Sigmoid colon (tissue), 6 donors: ENCODE measurements at regions not wholly inside any gene's neighbourhood (a gene's known extent, or its start where the extent isn't known, plus 50 kb on each side); places are given as distances from the start of the nearest gene placed in this dataset.
A peak's percentile ranks its signal among the peaks of the same experiment; 100 is the strongest.

Experiments
- DNase-seq: peaks from one replicate; pipeline ENCODE4 v3.0.0-alpha.2; 2019
- H3K27ac ChIP-seq, 4 donors: fragments of 200-600 bp; sonication (generic); one replicate each; pipeline ENCODE4 v1.5.1; 2016 to 2019; ENCODE audit warnings: mild to moderate bottlenecking in 1 of 4
- H3K27me3 ChIP-seq, 3 donors: fragments of 200-600 bp; sonication (generic); one replicate each; pipeline ENCODE4 v1.5.1; 2019; ENCODE audit warnings: mild to moderate bottlenecking in 1 of 3
- H3K36me3 ChIP-seq, 4 donors: fragments of 200-600 bp; sonication (generic); one replicate each; pipeline ENCODE4 v1.5.1; 2016 to 2019
- H3K4me1 ChIP-seq, 4 donors: fragments of 200-600 bp; sonication (generic); one replicate each; pipeline ENCODE4 v1.5.1; 2017 to 2019
- H3K4me3 ChIP-seq, 4 donors: fragments of 200-600 bp; sonication (generic); one replicate each; pipeline ENCODE4 v1.5.1; 2017 to 2019; ENCODE audit warnings: mild to moderate bottlenecking in 2 of 4, moderate library complexity in 1 of 4
- H3K9me3 ChIP-seq, 4 donors: fragments of 200-600 bp in 3 of 4; sonication (generic) in 3 of 4; one replicate each; pipeline versions ENCODE4 v1.5.1 to v1.6.1; 2013 to 2019
- CTCF ChIP-seq, 4 experiments: fragments of 450-650 bp in 3 of 4; fragments of 200-600 bp in 1 of 4; IDR thresholded peaks; one replicate each; pipeline ENCODE4 v1.5.1; 2016 to 2019; ENCODE audit warnings: antibody characterized with exemption in 4 of 4, mild to moderate bottlenecking in 3 of 4, moderate library complexity in 2 of 4
- EP300 ChIP-seq, 4 donors: sonication (generic); formaldehyde crosslinking; IDR thresholded peaks; one replicate each; pipeline ENCODE4 v1.6.1; 2017; ENCODE audit warnings: antibody characterized with exemption in 4 of 4
- POLR2A ChIP-seq, 2 donors: fragments of 450-650 bp; IDR thresholded peaks; one replicate each; pipeline ENCODE4 v1.6.1; 2016; ENCODE audit warnings: antibody characterized with exemption in 2 of 2, mild to moderate bottlenecking in 2 of 2, moderate library complexity in 2 of 2
- POLR2AphosphoS5 ChIP-seq, 4 donors: sonication (generic); formaldehyde crosslinking; IDR thresholded peaks; one replicate each; pipeline ENCODE4 v1.6.1; 2017; ENCODE audit warnings: antibody characterized with exemption in 4 of 4
- WGBS, 2 donors: extraction: QIAGEN DNeasy Blood & Tissue Kit; methylation state at CpG; one replicate each; pipeline ENCODE4 v1.1.7; 2013; 5-methylcytosine and 5-hydroxymethylcytosine counted together
- intact Hi-C: fragments of 100-400 bp; cut with DNase I; formaldehyde crosslinking; loops from one replicate; pipeline ENCODE4 v1.15.1; 2023
- donor health status: healthy with polysubstance abuse.
- donor health status: healthy.

- no peak for DNase-seq
- no peaks in the 10 kb centered on the region for H3K27me3 ChIP-seq
- no peak for TF ChIP-seq CTCF (IDR thresholded peaks at IDR 0.05)
- no peak for TF ChIP-seq POLR2AphosphoS5 (IDR thresholded peaks at IDR 0.05)
- no peak for TF ChIP-seq POLR2A (IDR thresholded peaks at IDR 0.05)
- no peak for TF ChIP-seq EP300 (IDR thresholded peaks at IDR 0.05)
- no peaks in the 10 kb centered on the region for H3K36me3 ChIP-seq
- no peak overlapping the region for H3K4me3 ChIP-seq
- H3K4me1 ChIP-seq, result no peaks in the 10 kb centered on the region
- H3K9me3 ChIP-seq, result no peaks in the 10 kb centered on the region
- 92 to 96% methylated on average over 3 of the region's 3 CpGs for WGBS, 2 donors
- H3K27ac ChIP-seq, result no peak overlapping the region
- intact Hi-C loops, result no loop called here
Measured at GRCh38 chr2:9156483-9156882, 50.1 kb upstream of the ASAP2 start.

- intact Hi-C loops, result no loop called here
- Histone ChIP-seq H3K4me1 (no peaks in the 10 kb centered on the region), H3K27ac (peak overlapping the region in 1 of 4 donors; percentile 18), H3K9me3 (no peaks in the 10 kb centered on the region), H3K27me3 (no peaks in the 10 kb centered on the region), H3K36me3 (no peaks in the 10 kb centered on the region), H3K4me3 (no peak overlapping the region)
- no peak for TF ChIP-seq POLR2AphosphoS5 (IDR thresholded peaks at IDR 0.05)
- WGBS, 2 donors, result 93 to 96% methylated on average over 2 of the region's 2 CpGs
- DNase-seq, result peak; percentile 25
Measured at GRCh38 chr2:9154061-9154460, 52.6 kb upstream of the ASAP2 start.

GRCh38 chr2:9153643-9153980 is 53.0 kb upstream of the ASAP2 start:
- H3K4me3 ChIP-seq, result no peak overlapping the region
- H3K27me3 ChIP-seq, result no peaks in the 10 kb centered on the region
- peak; percentile 66 for DNase-seq
- H3K27ac ChIP-seq, result peak overlapping the region in 2 of 4 donors; percentile 18 to 27
- no peak for TF ChIP-seq EP300 (IDR thresholded peaks at IDR 0.05)
- no peak for TF ChIP-seq POLR2AphosphoS5 (IDR thresholded peaks at IDR 0.05)
- no peak for TF ChIP-seq CTCF (IDR thresholded peaks at IDR 0.05)
- TF ChIP-seq POLR2A (IDR thresholded peaks at IDR 0.05), result no peak
- 87 to 89% methylated on average over 4 of the region's 4 CpGs for WGBS, 2 donors
- H3K36me3 ChIP-seq, result no peaks in the 10 kb centered on the region
- H3K4me1 ChIP-seq, result no peaks in the 10 kb centered on the region
- intact Hi-C loops, result no loop called here
- no peaks in the 10 kb centered on the region for H3K9me3 ChIP-seq

- H3K4me1 ChIP-seq, result no peaks in the 10 kb centered on the region
- H3K27me3 ChIP-seq, result no peaks in the 10 kb centered on the region
- peak; percentile 64 for DNase-seq
- no peaks in the 10 kb centered on the region for H3K36me3 ChIP-seq
- H3K27ac ChIP-seq, result peak overlapping the region in 2 of 4 donors; percentile 18 to 27
- H3K4me3 ChIP-seq, result no peak overlapping the region
- intact Hi-C loops, result no loop called here
- TF ChIP-seq EP300 (IDR thresholded peaks at IDR 0.05) (no peak), POLR2A (IDR thresholded peaks at IDR 0.05) (no peak), POLR2AphosphoS5 (IDR thresholded peaks at IDR 0.05) (no peak), CTCF (IDR thresholded peaks at IDR 0.05) (no peak)
- H3K9me3 ChIP-seq, result no peaks in the 10 kb centered on the region
- 35 to 51% methylated on average over 17 of the region's 17 CpGs for WGBS, 2 donors
Measured at GRCh38 chr2:9152975-9153642, 53.5 kb upstream of the ASAP2 start.

- Histone ChIP-seq H3K36me3 (no peaks in the 10 kb centered on the region), H3K27ac (no peak overlapping the region), H3K4me3 (no peak overlapping the region), H3K9me3 (no peaks in the 10 kb centered on the region), H3K27me3 (no peaks in the 10 kb centered on the region), H3K4me1 (no peaks in the 10 kb centered on the region)
- WGBS, 2 donors, result 94 to 95% methylated on average over 13 of the region's 13 CpGs
- no peak for TF ChIP-seq EP300 (IDR thresholded peaks at IDR 0.05)
- no peak for TF ChIP-seq CTCF (IDR thresholded peaks at IDR 0.05)
- no peak for TF ChIP-seq POLR2AphosphoS5 (IDR thresholded peaks at IDR 0.05)
- no peak for TF ChIP-seq POLR2A (IDR thresholded peaks at IDR 0.05)
- intact Hi-C loops, result no loop called here
- DNase-seq, result peak; percentile 28
Measured at GRCh38 chr2:9150906-9151305, 55.7 kb upstream of the ASAP2 start.
